OCI-LY7 (cell line): ENCODE measurements at regions not wholly inside any gene's neighbourhood (a gene's known extent, or its start where the extent isn't known, plus 50 kb on each side); places are given as distances from the start of the nearest gene placed in this dataset.

Experiments
- BruUV-seq: library from RNA; stranded (reverse); fragments of 400-500 nt; replicated peaks from 2 replicates; lab custom pipeline; 2021; lab: Mats Ljungman, UMichigan
- CTCF ChIA-PET: fragments of 300-600 bp; sonication (Branson Sonifier 250); formaldehyde crosslinking; loops from one replicate; lab custom pipeline; 2022; ENCODE audit warnings: antibody characterized with exemption; ENCODE audit not compliant: unreplicated experiment; lab: Charles Lee
- POLR2A ChIA-PET: fragments of 300-600 bp; sonication (Branson Sonifier 250); formaldehyde crosslinking; loops from one replicate; lab custom pipeline; 2022; ENCODE audit warnings: antibody characterized with exemption; lab: Charles Lee
- DNase-seq: peaks from one replicate; pipeline ENCODE4 v3.0.0-alpha.2; 2015; ENCODE audit warnings: low spot score
- H2AFZ ChIP-seq: fragments of 200-600 bp; sonication (generic), shearing (Covaris generic); 2 replicates; pipeline ENCODE4 v1.6.1; 2014; ENCODE audit warnings: mild to moderate bottlenecking, antibody characterized with exemption, low read length, moderate library complexity
- H3K27ac ChIP-seq: fragments of 200-600 bp; sonication (generic); 2 replicates; pipeline ENCODE4 v1.5.1; 2014; ENCODE audit warnings: mixed run types, low read depth, mild to moderate bottlenecking, moderate library complexity, low read length, inconsistent platforms; ENCODE audit not compliant: poor library complexity, severe bottlenecking
- H3K36me3 ChIP-seq: fragments of 200-600 bp; sonication (generic); 2 replicates; pipeline ENCODE4 v1.6.1; 2014; ENCODE audit warnings: mild to moderate bottlenecking, antibody characterized with exemption, low read length, moderate library complexity, mixed read lengths; ENCODE audit not compliant: insufficient read depth
- H3K4me1 ChIP-seq: fragments of 200-600 bp; sonication (generic); 2 replicates; pipeline ENCODE4 v1.5.1; 2014; ENCODE audit warnings: mild to moderate bottlenecking, low read length; ENCODE audit not compliant: insufficient read depth, poor library complexity, severe bottlenecking
- H3K4me2 ChIP-seq: fragments of 200-600 bp; sonication (generic); 2 replicates; pipeline ENCODE4 v1.6.1; 2014; ENCODE audit warnings: mild to moderate bottlenecking, low read length
- H3K4me3 ChIP-seq: fragments of 200-600 bp; sonication (generic); 2 replicates; pipeline ENCODE4 v1.5.1; 2014; ENCODE audit warnings: mild to moderate bottlenecking, low read depth, low read length; ENCODE audit not compliant: poor library complexity, severe bottlenecking
- H3K79me2 ChIP-seq: fragments of 200-600 bp; sonication (generic); 2 replicates; pipeline ENCODE4 v1.6.1; 2016; ENCODE audit warnings: low read depth, mild to moderate bottlenecking, low read length, moderate library complexity, mixed read lengths; ENCODE audit not compliant: insufficient read depth
- H3K9me2 ChIP-seq: fragments of 200-600 bp; sonication (generic); 2 replicates; pipeline ENCODE4 v1.6.1; 2016; ENCODE audit warnings: mild to moderate bottlenecking, low read length, mixed read lengths; ENCODE audit not compliant: insufficient read depth
- H3K9me3 ChIP-seq: fragments of 200-600 bp; sonication (generic); 2 replicates; pipeline ENCODE4 v1.6.1; 2014; ENCODE audit warnings: mild to moderate bottlenecking, mixed run types, low read length, mixed read lengths
- H4K20me1 ChIP-seq: fragments of 200-600 bp; sonication (generic); 2 replicates; pipeline ENCODE4 v1.6.1; 2014; ENCODE audit warnings: mild to moderate bottlenecking, antibody characterized with exemption, low read length, moderate library complexity, mixed read lengths; ENCODE audit not compliant: insufficient read depth
- EZH2phosphoT487 ChIP-seq: fragments of 200-600 bp; sonication (generic); IDR thresholded peaks from 2 replicates; pipeline ENCODE4 v1.6.1; 2018; ENCODE audit warnings: low read depth, borderline replicate concordance, mild to moderate bottlenecking, mixed run types, antibody characterized with exemption, low read length, moderate library complexity, mixed read lengths
- intact Hi-C: fragments of 100-400 bp; cut with micrococcal nuclease; formaldehyde crosslinking; loops from one replicate; pipeline ENCODE4 v1.10.0; 2022; ENCODE audit not compliant: unreplicated experiment
- TF ChIP-seq, protein P1 (sequence below): fragments of 200-600 bp; sonication (generic); conservative IDR thresholded peaks from 2 replicates; pipeline ENCODE4 v1.5.1; 2014; ENCODE audit warnings: mild to moderate bottlenecking, antibody characterized with exemption, low read length, moderate library complexity, mixed read lengths

DNA sequence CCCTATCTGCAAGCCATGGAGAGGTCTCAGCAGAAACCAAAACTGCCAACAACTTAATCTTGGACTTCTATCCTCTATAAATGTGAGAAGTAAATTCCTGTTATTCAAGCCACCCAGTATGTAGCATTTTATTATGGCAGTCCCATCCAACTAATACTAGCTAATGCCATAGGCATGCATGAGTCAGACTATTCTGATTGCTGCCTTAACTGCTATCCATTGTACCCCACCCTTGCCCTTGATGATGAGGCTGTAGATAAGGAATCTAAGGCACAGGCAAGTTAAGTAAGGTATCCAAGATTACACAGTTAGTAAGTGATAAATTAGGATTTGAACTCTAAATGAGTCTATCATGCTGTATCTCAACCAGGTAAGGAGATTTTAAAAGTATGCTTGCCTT, 223.0 kb downstream of the UBE2E3 start:
- intact Hi-C loops: no loop called here
- Histone ChIP-seq H2AFZ (no peak overlapping the region), H3K4me3 (no peak overlapping the region), H3K27ac (no peak overlapping the region), H3K9me2 (no peaks in the 10 kb centered on the region), H3K79me2 (no peaks in the 10 kb centered on the region), H4K20me1 (no peaks in the 10 kb centered on the region), H3K4me1 (no peaks in the 10 kb centered on the region), H3K4me2 (no peak overlapping the region), H3K36me3 (no peaks in the 10 kb centered on the region), H3K9me3 (peaks cover 5% of the 10 kb centered on the region; the same call in 1 of the 2 replicates)
- ChIA-PET CTCF (no interaction called here), POLR2A (interaction anchor here (0.7 kb wide), 2 partner anchors 32 to 816 kb away, joined by 3 read pairs; no protein-coding TSS in a partner anchor)
- no peak for DNase-seq
- BruUV-seq: no TSS peak
- TF ChIP-seq, protein P1, sequence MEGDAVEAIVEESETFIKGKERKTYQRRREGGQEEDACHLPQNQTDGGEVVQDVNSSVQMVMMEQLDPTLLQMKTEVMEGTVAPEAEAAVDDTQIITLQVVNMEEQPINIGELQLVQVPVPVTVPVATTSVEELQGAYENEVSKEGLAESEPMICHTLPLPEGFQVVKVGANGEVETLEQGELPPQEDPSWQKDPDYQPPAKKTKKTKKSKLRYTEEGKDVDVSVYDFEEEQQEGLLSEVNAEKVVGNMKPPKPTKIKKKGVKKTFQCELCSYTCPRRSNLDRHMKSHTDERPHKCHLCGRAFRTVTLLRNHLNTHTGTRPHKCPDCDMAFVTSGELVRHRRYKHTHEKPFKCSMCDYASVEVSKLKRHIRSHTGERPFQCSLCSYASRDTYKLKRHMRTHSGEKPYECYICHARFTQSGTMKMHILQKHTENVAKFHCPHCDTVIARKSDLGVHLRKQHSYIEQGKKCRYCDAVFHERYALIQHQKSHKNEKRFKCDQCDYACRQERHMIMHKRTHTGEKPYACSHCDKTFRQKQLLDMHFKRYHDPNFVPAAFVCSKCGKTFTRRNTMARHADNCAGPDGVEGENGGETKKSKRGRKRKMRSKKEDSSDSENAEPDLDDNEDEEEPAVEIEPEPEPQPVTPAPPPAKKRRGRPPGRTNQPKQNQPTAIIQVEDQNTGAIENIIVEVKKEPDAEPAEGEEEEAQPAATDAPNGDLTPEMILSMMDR: no peak
- TF ChIP-seq EZH2phosphoT487: no peak

DNA sequence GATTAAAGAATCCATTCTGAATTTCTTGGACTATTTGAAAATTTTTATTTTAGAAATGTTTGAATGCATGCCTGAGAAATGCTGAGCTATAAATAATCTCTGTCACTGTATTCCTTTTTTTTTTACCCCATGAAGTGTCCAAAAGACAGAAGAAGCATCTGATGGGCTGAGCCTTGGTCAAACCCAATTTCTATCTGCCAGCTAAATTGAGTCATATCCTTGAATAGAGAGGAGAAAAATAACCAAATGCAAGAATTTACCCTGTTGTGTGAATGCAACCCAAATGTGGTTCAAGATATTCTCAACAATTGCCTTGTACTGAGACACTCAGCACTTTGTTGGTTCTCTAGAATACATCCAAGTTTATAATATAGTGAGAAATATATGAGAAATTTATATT, 223.5 kb downstream of the UBE2E3 start:
- no peak overlapping the region for H3K27ac ChIP-seq
- CTCF ChIA-PET: no interaction called here
- H2AFZ ChIP-seq: no peak overlapping the region
- no peaks in the 10 kb centered on the region for H3K9me2 ChIP-seq
- no peak for DNase-seq
- H3K9me3 ChIP-seq: peaks cover 5% of the 10 kb centered on the region; the same call in 1 of the 2 replicates
- no peak overlapping the region for H3K4me3 ChIP-seq
- H3K4me1 ChIP-seq: no peaks in the 10 kb centered on the region
- intact Hi-C loops: no loop called here
- no peaks in the 10 kb centered on the region for H3K36me3 ChIP-seq
- H3K79me2 ChIP-seq: no peaks in the 10 kb centered on the region
- TF ChIP-seq EZH2phosphoT487: no peak
- TF ChIP-seq, protein P1: no peak
- H4K20me1 ChIP-seq: no peaks in the 10 kb centered on the region
- POLR2A ChIA-PET: interaction anchor here (0.7 kb wide), 2 partner anchors 32 to 816 kb away, joined by 3 read pairs; no protein-coding TSS in a partner anchor
- no peak overlapping the region for H3K4me2 ChIP-seq
- BruUV-seq: no TSS peak

DNA sequence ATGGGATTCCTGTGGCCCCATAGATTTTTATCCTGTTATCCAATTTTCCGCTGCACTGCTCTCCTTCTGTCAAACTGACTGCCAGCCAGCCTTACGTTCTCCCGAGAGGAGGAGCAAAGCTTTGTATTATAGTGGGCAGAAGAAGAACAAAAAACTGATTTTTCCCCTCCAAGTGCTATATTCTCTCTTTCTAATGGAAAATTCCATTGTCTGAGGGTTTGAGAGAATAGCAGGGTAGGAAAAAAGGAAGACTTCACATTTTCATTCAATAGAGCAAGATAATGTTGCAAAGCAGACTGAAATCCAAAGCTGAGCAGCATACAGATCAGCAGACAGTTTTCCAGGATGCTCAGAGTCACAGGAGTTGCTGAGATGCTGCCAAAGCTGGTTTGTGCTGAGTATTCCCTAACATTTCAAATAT, 238.0 kb downstream of the UBE2E3 start:
- Histone ChIP-seq H3K9me2 (no peaks in the 10 kb centered on the region), H3K79me2 (no peaks in the 10 kb centered on the region), H3K4me1 (no peaks in the 10 kb centered on the region), H4K20me1 (no peaks in the 10 kb centered on the region), H3K27ac (no peak overlapping the region), H3K36me3 (no peaks in the 10 kb centered on the region), H3K4me2 (no peak overlapping the region), H3K4me3 (no peak overlapping the region), H2AFZ (no peak overlapping the region), H3K9me3 (no peaks in the 10 kb centered on the region)
- no peak for TF ChIP-seq EZH2phosphoT487
- TF ChIP-seq, protein P1: no peak
- DNase-seq: no peak
- no TSS peak for BruUV-seq
- POLR2A ChIA-PET: no interaction called here
- intact Hi-C loops: no loop called here
- CTCF ChIA-PET: no interaction called here
